Activated CD4-positive, alpha-beta T cell treated with anti-CD3 and anti-CD28 coated beads for 24 hours (primary cell): ENCODE measurements at regions not wholly inside any gene's neighbourhood (a gene's known extent, or its start where the extent isn't known, plus 50 kb on each side); places are given as distances from the start of the nearest gene placed in this dataset.
"Not testable (repeated sequence)": the region's sequence is repeated elsewhere in the genome, so short reads cannot be mapped to it uniquely, and the experiment has no call there.

Experiments
- DNase-seq, 2 donors: peaks; one replicate each; pipeline ENCODE4 v3.0.0-alpha.2; 2020; ENCODE audit warnings: low read depth in 2 of 2

DNA sequence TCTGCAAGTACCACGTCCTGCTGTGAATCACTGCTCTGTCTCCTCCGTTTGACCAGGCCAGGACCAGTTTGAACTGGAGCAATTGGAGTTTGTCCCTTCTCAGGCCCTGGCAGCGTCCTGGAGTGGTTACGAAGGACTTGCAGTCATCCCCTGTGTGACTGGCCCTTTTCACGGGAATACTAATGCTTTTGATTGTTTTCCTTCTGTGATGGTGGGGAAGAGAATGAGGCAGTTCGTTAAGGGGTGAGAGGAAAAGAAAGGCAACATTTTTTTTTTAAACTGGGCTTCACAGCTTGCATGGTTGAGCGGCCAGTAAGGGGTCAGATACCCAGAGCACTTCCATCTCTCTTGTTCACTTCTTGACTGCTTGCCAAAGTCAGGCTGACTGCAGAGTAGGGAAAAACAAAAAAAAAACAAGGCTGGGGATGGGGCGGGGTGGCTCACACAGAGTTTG lies 153.5 kb upstream of the STK32A start:
- DNase-seq, result no peak

DNA sequence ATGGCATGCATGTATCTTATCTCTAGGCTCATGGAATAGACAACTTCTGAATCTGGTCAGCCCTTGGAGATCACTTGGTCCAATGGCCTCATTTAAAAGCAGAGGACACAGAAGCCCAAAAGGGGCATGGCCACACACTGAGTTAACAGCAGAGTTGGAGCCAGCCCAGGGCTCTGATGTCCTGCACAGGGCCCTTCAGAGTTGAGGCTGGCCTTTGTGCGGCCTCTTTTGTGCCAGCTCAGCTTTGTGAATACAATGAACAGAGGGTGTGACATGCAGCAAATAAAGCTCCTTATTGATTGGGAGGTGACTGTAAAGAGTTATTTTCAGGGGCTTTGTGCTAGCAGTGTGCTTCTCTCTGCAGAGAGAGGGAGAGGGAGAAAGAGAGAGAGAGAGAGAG lies 150.1 kb upstream of the STK32A start:
- DNase-seq, result no peak

DNA sequence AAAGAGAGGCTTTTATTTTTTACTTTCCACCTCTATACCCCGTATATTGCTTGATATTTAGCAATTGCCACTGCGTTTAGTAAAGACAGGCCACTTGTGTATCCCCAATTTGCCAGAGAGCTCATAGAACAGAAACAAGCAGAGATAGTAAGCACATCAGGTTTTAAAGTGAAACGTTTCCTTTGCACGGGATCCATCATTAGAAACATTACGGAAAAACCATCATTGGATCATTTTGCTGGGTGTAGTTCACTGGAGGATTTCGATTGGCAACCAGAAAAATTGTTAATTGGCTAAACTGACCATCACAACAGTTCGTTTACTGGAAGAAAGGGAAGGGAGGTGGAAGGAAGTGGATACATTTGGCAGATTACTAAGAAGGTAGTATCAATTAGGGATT lies 149.4 kb upstream of the STK32A start:
- no peak for DNase-seq

DNA sequence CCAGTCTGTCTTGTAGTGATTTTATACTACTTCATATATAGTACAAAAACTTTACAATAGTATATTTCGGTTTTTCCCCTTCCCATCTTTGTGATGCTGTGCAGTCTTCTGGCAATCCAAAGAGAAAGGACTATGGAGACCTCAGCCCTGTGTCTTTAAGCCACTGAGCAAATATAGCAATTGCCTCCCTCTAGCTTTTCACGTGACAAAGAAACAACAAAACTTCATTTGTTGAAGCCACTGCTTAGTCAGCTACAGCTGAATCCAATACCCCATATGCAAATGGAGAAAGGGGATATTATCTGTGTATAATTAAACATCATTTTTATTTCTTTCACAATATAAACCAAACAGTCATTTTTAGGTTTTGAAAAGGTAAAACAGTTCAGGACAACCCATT lies 142.8 kb upstream of the STK32A start:
- DNase-seq, result no peak

DNA sequence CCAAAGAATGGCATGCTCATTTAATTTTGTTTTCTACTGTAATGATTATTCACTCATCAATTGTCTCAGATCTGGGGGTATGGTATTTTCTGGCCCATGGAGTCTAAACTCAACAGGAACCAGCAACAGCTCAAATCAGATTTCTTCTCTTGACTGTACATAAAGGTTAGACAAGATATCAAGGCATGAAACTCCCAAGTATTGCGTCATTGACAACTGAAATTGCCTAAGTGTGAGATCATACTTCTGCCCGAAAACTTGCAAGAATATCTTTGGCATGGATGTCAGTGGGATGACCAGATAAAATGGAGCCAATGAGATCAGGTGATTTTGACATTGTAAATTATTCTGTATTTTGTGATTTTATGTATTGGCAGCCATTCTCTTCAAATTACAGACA lies 141.7 kb upstream of the STK32A start:
- no peak for DNase-seq

DNA sequence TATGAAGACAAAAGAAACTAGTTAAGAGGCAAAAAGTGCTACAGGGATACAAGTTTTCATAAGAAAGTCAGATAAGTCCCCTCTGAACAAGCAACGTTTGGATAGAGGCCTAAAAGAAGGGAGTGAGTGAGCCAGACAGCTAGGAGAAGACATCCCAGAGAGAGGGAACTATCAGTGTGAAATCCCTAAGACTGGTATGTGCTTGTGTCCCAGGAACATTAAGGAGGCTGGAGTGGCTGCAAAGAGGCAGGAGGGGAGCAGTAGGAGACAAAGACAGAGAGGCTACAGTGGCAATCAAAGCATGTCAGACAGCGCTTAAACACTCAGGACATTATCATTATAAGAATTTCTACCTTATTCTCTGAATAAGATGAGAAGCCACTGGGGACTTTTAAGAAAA lies 139.1 kb upstream of the STK32A start:
- DNase-seq, result no peak

DNA sequence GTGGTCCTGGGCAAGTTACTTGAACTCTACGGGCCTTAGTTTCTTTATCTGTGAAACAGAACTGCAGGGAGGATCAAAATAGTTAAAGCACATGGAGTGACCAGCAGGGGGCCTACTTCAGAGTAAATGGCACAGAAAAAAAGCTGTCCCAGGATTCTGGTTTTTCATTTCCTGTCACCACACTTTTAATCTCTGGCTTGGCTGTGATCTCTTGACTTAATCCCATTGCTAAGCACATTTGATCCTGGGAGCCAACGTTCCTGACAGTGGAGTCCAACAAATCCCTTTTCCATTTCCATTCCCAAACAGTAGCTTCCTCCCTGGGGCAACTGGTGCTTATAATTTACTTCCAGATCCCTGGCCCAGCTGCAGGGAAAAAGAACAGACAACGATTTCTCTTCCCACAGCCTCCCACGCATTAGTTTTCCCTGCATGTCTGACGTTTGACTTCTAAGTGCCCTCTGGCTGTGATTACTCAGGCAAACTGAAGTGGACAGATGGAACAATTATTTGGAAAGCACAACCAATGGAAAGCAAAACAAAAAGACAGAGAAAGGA lies 136.5 kb upstream of the STK32A start:
- no peak for DNase-seq

DNA sequence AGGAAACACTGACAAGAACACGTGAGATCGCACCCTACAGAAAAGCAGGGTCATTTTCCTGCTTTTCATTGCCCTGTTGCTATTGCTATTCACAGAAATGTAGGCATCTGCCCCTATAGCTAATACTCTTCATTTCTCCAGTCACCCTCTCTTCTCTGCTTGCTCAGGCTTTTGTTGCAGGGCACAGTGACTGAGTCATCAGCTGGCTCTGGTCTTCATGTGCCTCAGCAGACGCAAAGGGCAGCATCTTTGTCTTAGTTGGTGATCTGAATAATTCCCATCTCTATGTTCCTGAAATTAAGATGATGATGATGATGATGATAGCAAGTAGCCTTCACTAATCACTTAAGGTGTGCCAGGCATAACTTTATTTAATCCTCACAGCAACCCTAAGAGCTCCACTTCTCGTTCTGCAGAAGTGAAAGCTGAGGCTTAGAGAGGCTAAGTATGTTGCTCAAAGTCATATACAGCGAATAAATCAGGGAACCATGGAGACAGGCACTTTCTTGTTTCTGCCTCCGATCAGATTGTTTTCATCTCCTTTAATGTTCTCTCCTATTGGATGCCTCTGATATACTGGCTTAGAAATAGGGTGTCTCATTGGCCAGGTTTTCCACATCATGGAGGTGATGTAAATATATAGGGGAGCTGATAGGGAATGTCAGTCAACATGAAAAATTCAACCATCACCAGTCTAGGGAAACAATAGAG lies 133.0 kb upstream of the STK32A start:
- no peak for DNase-seq

DNA sequence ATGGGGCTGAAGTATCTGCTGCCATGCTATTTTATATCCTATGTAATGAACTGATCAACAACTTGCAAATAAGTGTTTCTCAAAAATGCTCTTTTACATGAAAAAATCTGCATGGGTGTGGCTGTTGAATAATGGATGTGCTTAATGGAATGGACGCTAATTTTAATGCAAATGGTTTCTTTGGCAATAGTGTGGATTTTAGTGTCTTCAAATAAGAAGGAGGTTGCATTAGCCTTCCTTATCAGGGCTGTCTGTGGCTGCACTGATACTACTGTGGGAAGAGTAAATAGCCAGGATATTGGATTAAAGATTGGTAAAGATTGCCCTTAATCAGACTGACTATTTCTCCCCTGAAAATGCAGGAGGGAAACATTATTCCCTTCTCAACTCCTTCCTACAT lies 121.9 kb upstream of the STK32A start:
- no peak for DNase-seq

DNA sequence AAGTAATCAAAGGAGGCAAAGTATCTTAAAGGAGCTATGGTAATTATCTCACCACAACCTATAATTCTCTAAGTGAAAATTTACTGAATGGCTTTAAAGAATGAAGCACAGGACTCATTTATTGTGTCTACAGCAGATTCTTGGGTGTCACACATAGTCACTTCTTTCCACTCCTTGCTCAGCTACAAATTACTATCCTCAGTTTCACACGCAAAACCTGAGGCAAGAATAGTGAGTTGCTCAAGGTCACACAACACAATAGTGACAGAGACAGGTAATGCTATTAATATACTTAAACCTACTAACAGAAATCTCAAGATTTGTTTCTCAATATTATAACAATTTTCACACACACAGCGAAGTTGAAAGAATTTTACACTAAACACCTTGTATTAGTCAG lies 120.9 kb upstream of the STK32A start:
- DNase-seq, result no peak

DNA sequence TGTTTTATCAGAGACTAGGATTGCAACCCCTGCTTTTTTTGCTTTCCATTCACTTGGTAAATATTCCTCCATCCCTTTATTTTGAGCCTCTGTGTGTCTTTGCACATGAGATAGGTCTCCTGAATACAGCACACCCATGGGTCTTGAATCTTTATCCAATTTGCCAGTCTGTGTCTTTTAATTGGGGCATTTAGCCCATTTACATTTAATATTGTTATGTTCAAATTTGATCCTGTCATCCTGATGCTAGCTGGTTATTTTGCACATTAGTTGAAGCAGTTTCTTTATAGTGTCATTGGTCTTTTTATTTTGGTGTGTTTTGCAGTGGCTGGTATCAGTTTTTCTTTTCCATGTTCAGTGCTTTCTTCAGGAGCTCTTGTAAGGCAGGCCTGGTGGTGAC lies 95.1 kb upstream of the STK32A start:
- not testable (repeated sequence) for DNase-seq

DNA sequence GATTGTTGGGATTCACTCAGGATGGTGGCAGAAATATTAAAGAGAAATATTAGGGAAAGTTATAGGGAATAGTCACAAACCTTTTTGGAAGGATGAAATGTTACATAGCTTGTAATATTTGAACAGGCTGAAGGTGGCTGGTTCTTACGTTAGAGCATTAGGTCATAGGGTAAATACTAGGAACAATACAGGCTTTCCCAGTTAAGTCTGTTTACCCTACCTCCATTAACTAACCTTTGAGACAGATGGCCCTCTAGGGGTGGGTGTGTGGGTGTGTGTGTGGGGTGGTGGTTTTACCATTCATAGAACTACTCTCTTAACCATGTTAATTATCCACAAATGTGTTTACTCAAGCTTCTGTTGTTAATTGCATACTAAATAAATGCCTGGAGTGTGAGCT lies 94.3 kb upstream of the STK32A start:
- no peak for DNase-seq

DNA sequence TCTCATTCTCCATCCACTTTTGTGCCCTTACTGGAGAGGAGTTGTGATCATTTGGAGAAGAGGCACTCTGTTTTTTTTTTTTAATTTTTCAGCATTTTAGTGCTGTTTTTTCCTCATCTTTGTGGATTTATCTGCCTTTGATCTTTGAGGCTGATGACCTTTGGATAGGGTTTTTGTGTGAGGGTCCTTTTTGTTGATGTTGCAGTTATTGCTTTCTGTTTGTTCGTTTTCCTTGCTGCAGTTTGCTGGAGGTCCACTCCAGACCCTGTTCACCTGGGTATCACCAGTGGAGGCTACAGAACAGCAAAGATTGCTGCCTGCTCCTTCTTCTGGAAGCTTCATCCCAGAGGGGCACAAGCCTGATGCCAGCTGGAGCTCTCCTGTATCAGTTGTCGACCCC lies 93.2 kb upstream of the STK32A start:
- DNase-seq, result not testable (repeated sequence)

DNA sequence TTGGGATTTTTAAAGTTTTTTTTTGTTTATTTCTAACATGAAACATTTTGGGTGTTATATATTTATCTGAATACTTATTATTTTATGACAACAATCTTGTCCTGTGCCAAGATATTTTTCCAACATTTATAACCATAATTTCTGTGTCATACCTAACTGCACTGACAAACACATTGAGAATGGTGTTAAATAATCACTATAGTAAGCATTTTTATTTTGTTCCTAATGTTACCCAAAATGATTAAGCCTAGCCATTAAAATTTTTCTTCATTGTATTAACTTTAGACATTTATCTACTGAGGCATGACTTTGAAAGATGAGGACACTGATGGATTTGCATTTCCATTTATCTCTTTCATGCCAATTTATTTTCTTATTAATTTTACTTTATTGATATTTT lies 91.6 kb upstream of the STK32A start:
- DNase-seq, result no peak

DNA sequence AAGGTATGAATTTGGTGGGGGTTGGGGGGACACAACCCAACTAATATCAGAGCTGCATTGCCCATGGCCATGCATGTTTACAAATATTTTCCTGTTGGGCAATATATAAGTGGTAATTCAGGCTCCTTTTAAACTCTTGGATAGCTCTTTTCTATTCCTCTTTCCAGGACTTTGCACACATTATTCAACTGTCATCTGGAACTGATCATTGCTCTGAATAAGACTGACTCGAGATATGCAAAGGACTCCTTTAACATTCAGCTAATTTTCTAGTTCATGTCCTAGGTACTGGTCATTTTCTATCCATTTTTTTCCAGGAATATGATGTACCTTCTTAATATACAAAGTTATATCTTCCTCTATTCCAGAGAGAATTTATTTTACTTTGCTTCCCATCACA lies 89.5 kb upstream of the STK32A start:
- no peak for DNase-seq

DNA sequence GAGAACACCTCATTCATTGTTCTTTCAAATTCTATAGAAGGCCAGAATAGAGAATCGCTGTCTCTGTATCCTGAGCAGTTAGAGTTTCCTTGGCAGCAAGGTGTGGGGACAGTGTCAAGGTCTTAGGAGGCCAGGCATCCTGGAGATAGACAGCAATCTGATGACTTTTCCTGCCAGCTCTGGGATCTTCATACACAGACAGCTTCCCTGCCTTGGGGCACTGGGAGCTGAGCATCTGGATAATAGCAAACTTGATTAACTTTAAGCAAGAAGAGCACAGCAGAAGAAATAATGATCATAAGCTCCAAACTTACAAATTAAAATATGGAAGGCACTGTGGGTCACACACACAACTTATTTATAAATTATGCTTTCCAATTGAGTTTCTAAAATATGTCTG lies 86.1 kb upstream of the STK32A start:
- no peak for DNase-seq

DNA sequence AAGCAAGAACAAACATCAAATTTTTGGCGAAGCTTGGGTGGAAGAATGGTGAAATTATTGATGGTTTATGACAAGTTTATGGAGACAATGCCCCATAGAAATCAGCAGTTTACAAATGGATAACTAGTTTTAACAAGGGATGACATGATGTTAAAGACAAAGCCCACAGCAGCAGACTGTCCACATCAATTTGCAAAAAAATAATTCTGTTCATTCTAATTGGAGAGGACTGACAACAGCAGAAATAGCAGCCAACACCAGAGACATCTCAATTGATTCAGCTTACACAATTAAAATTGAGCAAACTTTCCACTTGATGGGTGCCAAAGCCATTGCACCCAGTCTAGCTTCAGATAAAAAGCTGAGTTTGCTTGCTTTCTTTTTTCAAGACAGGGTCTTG lies 82.7 kb upstream of the STK32A start:
- DNase-seq, result no peak

DNA sequence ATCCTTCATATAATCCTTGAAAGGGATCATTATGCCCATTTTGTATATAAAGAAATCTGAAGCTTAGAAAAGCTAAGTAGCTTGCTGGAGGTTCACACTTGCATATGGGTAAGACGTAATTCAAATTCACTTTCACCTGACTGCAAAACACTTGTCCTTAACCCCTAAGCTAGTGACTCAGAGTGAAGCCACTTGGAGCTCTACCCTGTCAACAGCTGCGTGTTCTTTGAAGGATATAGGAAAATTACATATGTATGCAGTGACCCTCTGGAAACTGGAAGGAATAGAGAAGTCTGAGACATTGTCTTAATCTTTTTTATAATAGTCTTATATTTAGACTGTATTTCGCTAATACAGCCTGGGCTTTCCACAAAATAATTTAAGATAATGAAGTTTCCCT lies 80.0 kb upstream of the STK32A start:
- no peak for DNase-seq

DNA sequence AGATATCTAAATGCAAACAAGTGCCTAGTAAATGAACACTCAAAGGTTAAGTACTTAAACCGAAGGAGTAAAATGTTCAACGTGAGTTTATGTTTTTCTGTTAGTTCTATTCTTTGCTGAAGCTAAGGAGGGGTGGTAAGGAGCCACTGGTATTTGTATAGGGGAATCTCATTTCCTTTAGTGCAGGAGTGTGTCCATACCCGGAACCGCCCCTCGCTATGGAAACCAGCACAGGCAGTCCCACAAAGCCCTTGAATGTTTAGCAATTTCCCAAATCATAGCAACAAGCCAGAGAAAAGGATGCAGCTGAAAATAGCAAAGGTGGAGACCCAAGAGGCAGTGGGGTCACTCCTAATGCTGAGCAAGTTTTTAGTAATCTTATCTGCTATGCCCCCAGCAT lies 78.8 kb upstream of the STK32A start:
- no peak for DNase-seq

DNA sequence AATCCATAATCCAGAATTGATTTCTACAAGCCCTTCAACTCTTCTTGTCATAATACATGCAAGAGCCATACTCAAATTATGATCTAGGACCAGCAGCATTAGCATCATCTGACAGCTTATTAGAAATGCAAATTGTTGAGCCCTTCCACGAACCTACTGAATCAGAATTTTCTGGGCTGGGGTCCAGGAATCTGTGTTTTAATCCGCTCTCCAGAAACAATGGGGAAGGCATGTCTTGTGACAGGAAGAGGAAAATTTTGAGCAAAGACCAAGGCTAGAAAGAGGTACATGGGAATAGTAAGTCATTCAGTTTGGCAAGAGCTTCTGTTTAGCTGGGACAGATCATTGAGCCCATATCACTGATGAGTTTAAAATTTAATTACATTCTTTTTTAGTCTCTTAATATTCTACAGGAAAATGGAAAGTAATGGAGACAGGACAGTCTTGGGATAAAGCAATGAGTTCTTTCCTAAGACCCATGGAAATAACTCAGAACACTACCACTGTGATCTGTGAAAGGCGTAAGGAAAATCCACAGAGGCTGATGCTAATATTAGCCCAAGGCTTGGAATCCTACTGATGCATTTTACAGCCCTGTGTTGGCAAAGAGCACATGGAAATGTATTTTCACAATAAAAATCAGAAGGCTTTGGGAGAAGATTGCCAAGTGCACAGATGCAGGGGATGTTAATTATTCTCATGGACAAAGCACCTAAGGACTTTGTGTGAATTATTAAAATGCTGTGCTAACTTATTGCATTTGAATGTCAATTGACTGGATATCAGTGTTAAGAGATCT lies 73.7 kb upstream of the STK32A start:
- no peak for DNase-seq

DNA sequence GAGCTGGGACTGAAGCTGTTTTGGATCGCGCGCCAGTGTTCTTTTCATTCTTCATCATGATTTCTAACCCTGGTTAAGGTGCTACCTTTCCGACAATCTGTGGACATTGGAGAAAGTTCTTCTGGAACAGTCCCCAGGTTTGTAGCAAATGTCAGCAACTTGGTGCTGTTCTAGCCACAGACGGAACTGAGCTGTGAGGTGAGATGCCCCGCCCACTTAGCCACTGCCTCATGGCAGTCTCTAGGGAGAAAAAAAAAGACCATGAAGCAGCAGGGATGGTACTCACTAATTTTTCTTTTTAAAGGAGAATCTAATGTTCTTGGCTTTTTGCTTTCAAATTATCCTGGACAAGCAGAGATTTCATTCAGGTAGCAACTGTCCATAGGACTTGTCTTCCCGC lies 72.1 kb upstream of the STK32A start:
- no peak for DNase-seq

DNA sequence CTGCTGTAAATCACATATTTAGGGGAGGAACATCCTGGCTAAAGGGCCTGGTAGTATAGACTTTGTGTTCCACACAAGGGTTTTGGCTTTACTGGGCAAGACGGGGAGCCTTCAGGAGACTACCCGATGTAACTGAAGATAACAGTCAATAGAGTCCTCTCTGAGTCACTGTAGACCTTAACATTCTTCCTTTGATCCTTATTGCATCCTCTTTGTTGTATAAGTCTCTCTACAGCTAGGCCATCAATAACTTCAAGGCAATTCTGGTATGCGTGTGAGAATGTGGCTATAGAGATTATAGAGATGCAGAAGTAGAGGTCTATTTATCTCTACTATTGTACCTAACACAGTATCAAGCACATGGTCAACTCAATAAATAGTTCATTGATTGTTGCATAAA lies 67.3 kb upstream of the STK32A start:
- DNase-seq, result no peak
